Activated effector memory CD4-positive, alpha-beta T cell treated with Interleukin-2 at 50 U/mL for 16 hours (primary cell): ENCODE measurements at regions not wholly inside any gene's neighbourhood (a gene's known extent, or its start where the extent isn't known, plus 50 kb on each side); places are given as distances from the start of the nearest gene placed in this dataset.
"Not testable (repeated sequence)": the region's sequence is repeated elsewhere in the genome, so short reads cannot be mapped to it uniquely, and the experiment has no call there.

Source experiments
- DNase-seq: peaks from one replicate; pipeline ENCODE4 v3.0.0-alpha.2; 2020

- DNase-seq, result no peak
Measured at GRCh38 chr6:16902502-16902901, 141.2 kb upstream of the ATXN1 start.

GRCh38 chr6:16901782-16902181, 140.5 kb upstream of the ATXN1 start:
- no peak for DNase-seq

- no peak for DNase-seq
Measured at GRCh38 chr6:16901306-16901705, 140.0 kb upstream of the ATXN1 start.

- DNase-seq, result no peak
Measured at GRCh38 chr6:16898640-16899396, 137.6 kb upstream of the ATXN1 start.

- no peak for DNase-seq
Measured at GRCh38 chr6:16897669-16898068, 136.4 kb upstream of the ATXN1 start.

GRCh38 chr6:16894301-16894700, 133.0 kb upstream of the ATXN1 start:
- no peak for DNase-seq

GRCh38 chr6:16891110-16891509, 129.8 kb upstream of the ATXN1 start:
- DNase-seq, result not testable (repeated sequence)

- DNase-seq, result no peak
Measured at GRCh38 chr6:16885411-16886160, 124.3 kb upstream of the ATXN1 start.

GRCh38 chr6:16884526-16884925, 123.3 kb upstream of the ATXN1 start:
- DNase-seq, result no peak

- DNase-seq, result no peak
Measured at GRCh38 chr6:16883414-16883813, 122.2 kb upstream of the ATXN1 start.

- DNase-seq, result no peak
Measured at GRCh38 chr6:16882230-16882629, 121.0 kb upstream of the ATXN1 start.

- DNase-seq, result not testable (repeated sequence)
Measured at GRCh38 chr6:16876852-16877251, 115.6 kb upstream of the ATXN1 start.

GRCh38 chr6:16876201-16876600, 114.9 kb upstream of the ATXN1 start:
- DNase-seq, result no peak

GRCh38 chr6:16873698-16874097, 112.4 kb upstream of the ATXN1 start:
- no peak for DNase-seq

- no peak for DNase-seq
Measured at GRCh38 chr6:16872543-16873235, 111.4 kb upstream of the ATXN1 start.

GRCh38 chr6:16871047-16871446, 109.8 kb upstream of the ATXN1 start:
- DNase-seq, result no peak

GRCh38 chr6:16868968-16869367, 107.7 kb upstream of the ATXN1 start:
- no peak for DNase-seq

- DNase-seq, result no peak
Measured at GRCh38 chr6:16857969-16858592, 96.8 kb upstream of the ATXN1 start.

GRCh38 chr6:16855460-16855859, 94.2 kb upstream of the ATXN1 start:
- no peak for DNase-seq

- DNase-seq, result no peak
Measured at GRCh38 chr6:16854986-16855385, 93.7 kb upstream of the ATXN1 start.

- no peak for DNase-seq
Measured at GRCh38 chr6:16852671-16853070, 91.4 kb upstream of the ATXN1 start.

- DNase-seq, result no peak
Measured at GRCh38 chr6:16851758-16852157, 90.5 kb upstream of the ATXN1 start.

GRCh38 chr6:16851044-16851540, 89.8 kb upstream of the ATXN1 start:
- no peak for DNase-seq
